PC-3 (cell line): ENCODE measurements at regions not wholly inside any gene's neighbourhood (a gene's known extent, or its start where the extent isn't known, plus 50 kb on each side); places are given as distances from the start of the nearest gene placed in this dataset.

ENCODE experiments used
- EZH2phosphoT487 ChIP-seq: fragments of 300-600 bp; sonication (generic); IDR thresholded peaks from 2 replicates; pipeline ENCODE4 v1.6.1; 2018; ENCODE audit warnings: mild to moderate bottlenecking, antibody characterized with exemption, low read length, borderline replicate concordance
- TF ChIP-seq, protein P1 (sequence below): fragments of 300-600 bp; sonication (generic); conservative IDR thresholded peaks from 2 replicates; pipeline ENCODE4 v1.5.1; 2017; ENCODE audit warnings: antibody characterized with exemption, low read depth, mild to moderate bottlenecking, low read length

DNA sequence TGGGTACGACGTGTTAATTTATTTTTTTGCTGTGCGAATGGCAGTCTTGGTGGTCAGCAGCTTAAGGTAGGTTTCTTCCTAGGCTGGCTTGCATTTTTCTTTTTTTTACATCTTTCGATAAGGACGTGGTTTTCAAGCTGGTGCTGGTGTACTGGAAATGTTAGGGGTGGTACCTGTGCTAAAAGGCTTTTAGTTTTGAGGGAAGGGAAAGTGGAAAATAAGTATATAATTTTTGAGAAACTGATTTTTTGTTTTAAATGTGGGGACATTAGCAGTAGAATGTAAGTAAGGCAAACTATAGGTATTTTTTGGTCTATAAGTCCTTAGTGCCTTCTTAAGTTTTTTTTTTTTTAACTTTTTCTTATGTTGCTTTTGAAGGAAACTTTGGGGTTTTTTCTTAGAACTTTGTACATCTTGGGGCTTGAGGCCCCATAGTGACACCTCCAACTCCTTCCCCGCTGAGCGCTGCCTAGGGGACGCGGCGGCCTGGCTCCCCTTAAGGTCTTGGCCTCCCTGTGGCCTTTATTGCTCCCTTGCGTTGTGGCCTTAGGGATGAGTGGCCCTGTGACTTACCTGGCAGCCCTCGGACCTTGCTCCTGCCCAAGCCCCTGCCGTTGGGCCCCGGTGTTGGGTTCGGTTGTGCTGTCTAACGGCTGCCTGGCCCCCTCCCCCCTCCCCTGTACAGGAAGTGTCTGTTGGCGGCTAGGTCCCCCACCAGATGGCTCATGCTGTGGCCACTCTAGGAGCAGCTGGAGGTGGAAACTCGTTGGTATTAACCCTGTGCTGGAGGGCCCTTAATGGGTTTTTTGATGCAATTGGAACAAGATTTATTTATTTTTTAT, 88.0 kb upstream of the RPRML start:
- TF ChIP-seq, protein P1, sequence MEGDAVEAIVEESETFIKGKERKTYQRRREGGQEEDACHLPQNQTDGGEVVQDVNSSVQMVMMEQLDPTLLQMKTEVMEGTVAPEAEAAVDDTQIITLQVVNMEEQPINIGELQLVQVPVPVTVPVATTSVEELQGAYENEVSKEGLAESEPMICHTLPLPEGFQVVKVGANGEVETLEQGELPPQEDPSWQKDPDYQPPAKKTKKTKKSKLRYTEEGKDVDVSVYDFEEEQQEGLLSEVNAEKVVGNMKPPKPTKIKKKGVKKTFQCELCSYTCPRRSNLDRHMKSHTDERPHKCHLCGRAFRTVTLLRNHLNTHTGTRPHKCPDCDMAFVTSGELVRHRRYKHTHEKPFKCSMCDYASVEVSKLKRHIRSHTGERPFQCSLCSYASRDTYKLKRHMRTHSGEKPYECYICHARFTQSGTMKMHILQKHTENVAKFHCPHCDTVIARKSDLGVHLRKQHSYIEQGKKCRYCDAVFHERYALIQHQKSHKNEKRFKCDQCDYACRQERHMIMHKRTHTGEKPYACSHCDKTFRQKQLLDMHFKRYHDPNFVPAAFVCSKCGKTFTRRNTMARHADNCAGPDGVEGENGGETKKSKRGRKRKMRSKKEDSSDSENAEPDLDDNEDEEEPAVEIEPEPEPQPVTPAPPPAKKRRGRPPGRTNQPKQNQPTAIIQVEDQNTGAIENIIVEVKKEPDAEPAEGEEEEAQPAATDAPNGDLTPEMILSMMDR = no peak; the same call in 1 of the 2 replicates
- TF ChIP-seq EZH2phosphoT487 = no peak
